GM12878 (cell line): ENCODE measurements at regions not wholly inside any gene's neighbourhood (a gene's known extent, or its start where the extent isn't known, plus 50 kb on each side); places are given as distances from the start of the nearest gene placed in this dataset.

Source experiments
- ATAC-seq: fragments of 200-7000 bp; cut with Tn5 transposase; 3 replicates; pipeline ENCODE4 v1.9.1; 2020; ENCODE audit warnings: mild to moderate bottlenecking, moderate library complexity
- BruUV-seq: library from RNA; stranded (reverse); fragments of 400-500 nt; replicated peaks from 2 replicates; lab custom pipeline; 2021; lab: Mats Ljungman, UMichigan
- CTCF ChIA-PET: fragments of 300-600 bp; sonication (Branson Sonifier 250); formaldehyde crosslinking; extraction: SDS; loops from one replicate; lab custom pipeline; 2021; ENCODE audit warnings: inconsistent platforms; lab: Yijun Ruan, JAX
- POLR2A ChIA-PET: fragments of 350-600 bp; formaldehyde crosslinking; extraction: SDS; loops from one replicate; lab custom pipeline; 2021; ENCODE audit warnings: inconsistent platforms; lab: Charles Lee
- RAD21 ChIA-PET: fragments of 300-600 bp; sonication (Branson Sonifier 250); formaldehyde crosslinking; loops from one replicate; lab custom pipeline; 2023; ENCODE audit warnings: antibody characterized with exemption; ENCODE audit not compliant: unreplicated experiment; lab: Charles Lee
- SMC1A ChIA-PET: fragments of 300-600 bp; sonication (Branson Sonifier 250); formaldehyde crosslinking; loops from one replicate; lab custom pipeline; 2023; ENCODE audit not compliant: unreplicated experiment, uncharacterized antibody; lab: Charles Lee
- DNase-seq: peaks from one replicate; pipeline ENCODE4 v3.0.0-alpha.2; 2011; ENCODE audit warnings: low read depth, low spot score
- FAIRE-seq: peaks from 3 replicates; lab custom pipeline; 2011; peaks lifted over from hg19 to GRCh38; lab: Jason Lieb, UNC
- H2AFZ ChIP-seq: 2 replicates; pipeline ENCODE4 v1.6.0; 2011; ENCODE audit warnings: low read depth, low read length, control low read depth; ENCODE audit not compliant: control insufficient read depth
- H3K27ac ChIP-seq: 2 replicates; pipeline ENCODE4 v1.5.1; 2011; ENCODE audit warnings: control low read depth; ENCODE audit not compliant: control insufficient read depth, insufficient read depth
- H3K27me3 ChIP-seq, 2 experiments: replicated peaks in 1 of 2; 2 replicates each; pipeline versions ENCODE4 v1.6.0 to v1.6.1; 2011; ENCODE audit warnings: low read length in 1 of 2; ENCODE audit not compliant: control insufficient read depth in 2 of 2, insufficient read depth in 2 of 2
- H3K36me3 ChIP-seq, 2 experiments: 2 replicates each; pipeline ENCODE4 v1.5.1; 2011; ENCODE audit warnings: low read length in 1 of 2; ENCODE audit not compliant: control insufficient read depth in 2 of 2, insufficient read depth in 2 of 2
- H3K4me1 ChIP-seq: 2 replicates; pipeline ENCODE4 v1.6.1; 2011; ENCODE audit warnings: mild to moderate bottlenecking, low read length, moderate library complexity, mixed read lengths; ENCODE audit not compliant: control insufficient read depth, insufficient read depth
- H3K4me2 ChIP-seq: 2 replicates; pipeline ENCODE4 v1.6.0; 2011; ENCODE audit warnings: control low read depth; ENCODE audit not compliant: control insufficient read depth, insufficient read depth
- H3K4me3 ChIP-seq: fragments of 200-600 bp; sonication (generic); 2 replicates; pipeline ENCODE4 v1.5.1; 2016
- H3K79me2 ChIP-seq: 2 replicates; pipeline ENCODE4 v1.6.0; 2011; ENCODE audit warnings: low read length; ENCODE audit not compliant: control insufficient read depth, insufficient read depth
- H3K9ac ChIP-seq: 2 replicates; pipeline ENCODE4 v1.8.0; 2011; ENCODE audit warnings: low read length, control low read depth, mixed read lengths; ENCODE audit not compliant: control insufficient read depth, insufficient read depth
- H3K9me3 ChIP-seq: replicated peaks from 3 replicates; pipeline ENCODE4 v1.5.1; 2011; ENCODE audit warnings: mild to moderate bottlenecking, low read length; ENCODE audit not compliant: control insufficient read depth, insufficient read depth
- H4K20me1 ChIP-seq: 2 replicates; pipeline ENCODE4 v1.6.0; 2011; ENCODE audit not compliant: control insufficient read depth, insufficient read depth
- BMI1 ChIP-seq: fragments of 450-650 bp; IDR thresholded peaks from 2 replicates; pipeline ENCODE4 v1.6.1; 2016; ENCODE audit warnings: mild to moderate bottlenecking, moderate library complexity, borderline replicate concordance
- MYB ChIP-seq: fragments of 150-350 bp; IDR thresholded peaks from 2 replicates; pipeline ENCODE4 v1.6.1; 2014; ENCODE audit warnings: mild to moderate bottlenecking, low read depth, low read length, borderline replicate concordance
- PAX8 ChIP-seq: fragments of 450-650 bp; IDR thresholded peaks from 2 replicates; pipeline ENCODE4 v1.6.1; 2017; ENCODE audit warnings: mild to moderate bottlenecking, moderate library complexity
- PML ChIP-seq: IDR thresholded peaks from 2 replicates; pipeline ENCODE4 v1.6.1; 2012; ENCODE audit warnings: low read length, inconsistent platforms
- POLR2A ChIP-seq: IDR thresholded peaks from 2 replicates; pipeline ENCODE4 v1.6.1; 2011; ENCODE audit warnings: low read depth, mild to moderate bottlenecking, low read length
- RCOR1 ChIP-seq: conservative IDR thresholded peaks from 2 replicates; pipeline ENCODE4 v1.6.1; 2012; ENCODE audit warnings: low read depth, low read length, improper control_type of control experiment
- REST ChIP-seq: IDR thresholded peaks from 2 replicates; pipeline ENCODE4 v1.6.1; 2012; ENCODE audit warnings: mild to moderate bottlenecking, low read depth, low read length
- SPI1 ChIP-seq: IDR thresholded peaks from 2 replicates; pipeline ENCODE4 v1.6.1; 2011; ENCODE audit warnings: low read depth, mild to moderate bottlenecking, low read length, moderate library complexity, borderline replicate concordance; ENCODE audit not compliant: insufficient read depth
- STAT3 ChIP-seq: IDR thresholded peaks from 2 replicates; pipeline ENCODE4 v1.6.1; 2011; ENCODE audit warnings: low read depth, low read length, improper control_type of control experiment
- TARDBP ChIP-seq: IDR thresholded peaks from 2 replicates; pipeline ENCODE4 v1.6.1; 2016; ENCODE audit warnings: borderline replicate concordance
- ZNF207 ChIP-seq: fragments of 450-650 bp; IDR thresholded peaks from 2 replicates; pipeline ENCODE4 v1.6.1; 2014; ENCODE audit warnings: antibody characterized with exemption, mild to moderate bottlenecking, borderline replicate concordance
- ZNF622 ChIP-seq: fragments of 450-650 bp; IDR thresholded peaks from 2 replicates; pipeline ENCODE4 v1.6.1; 2017; ENCODE audit warnings: mild to moderate bottlenecking, inconsistent platforms
- ZSCAN29 ChIP-seq: fragments of 450-650 bp; IDR thresholded peaks from 2 replicates; pipeline ENCODE4 v1.6.1; 2017; ENCODE audit warnings: mild to moderate bottlenecking, moderate library complexity
- WGBS: methylation state at CpG from one replicate; pipeline ENCODE4 v1.1.6; 2016; ENCODE audit warnings: low lambda C conversion rate; ENCODE audit not compliant: insufficient replicate concordance, insufficient coverage; ENCODE audit errors: missing lambda C conversion rate; 5-methylcytosine and 5-hydroxymethylcytosine counted together
- in situ Hi-C: fragments of 300-500 bp; cut with MboI; formaldehyde crosslinking; loops from 9 replicates; pipeline ENCODE4 v1.14.3; 2018; ENCODE audit warnings: mixed read lengths
- intact Hi-C: fragments of 100-400 bp; cut with micrococcal nuclease; formaldehyde crosslinking; loops from one replicate; pipeline ENCODE4 v1.14.2; 2022; ENCODE audit not compliant: unreplicated experiment
- TF ChIP-seq, protein P1 (sequence below): fragments of 450-650 bp; IDR thresholded peaks from 2 replicates; pipeline ENCODE4 v1.6.1; 2018; ENCODE audit warnings: mild to moderate bottlenecking, low read depth, moderate library complexity; ENCODE audit not compliant: partially characterized antibody
- TF ChIP-seq, protein P2 (sequence below): IDR thresholded peaks from 2 replicates; pipeline ENCODE4 v1.6.1; 2012; ENCODE audit warnings: improper control_type of control experiment, low read depth, low read length; ENCODE audit not compliant: insufficient replicate concordance

GRCh38 chr10:44471410-44471809 is 86.5 kb upstream of the CXCL12 start:
- ChIA-PET SMC1A (no interaction called here), RAD21 (no interaction called here), POLR2A (no interaction called here), CTCF (no interaction called here)
- no TSS peak for BruUV-seq
- no peaks in the 10 kb centered on the region for H3K27me3 ChIP-seq
- intact Hi-C loops (no loop called here), in situ Hi-C loops (no loop called here)
- DNase-seq (no peak), ATAC-seq (no peak), FAIRE-seq (no peak)
- no peaks in the 10 kb centered on the region for H4K20me1 ChIP-seq
- H2AFZ ChIP-seq: no peak overlapping the region
- WGBS: 20% methylated on average over 5 of the region's 5 CpGs
- no peaks in the 10 kb centered on the region for H3K4me1 ChIP-seq
- no peak overlapping the region for H3K9ac ChIP-seq
- H3K79me2 ChIP-seq: no peaks in the 10 kb centered on the region
- H3K4me2 ChIP-seq: no peak overlapping the region
- H3K9me3 ChIP-seq: no peaks in the 10 kb centered on the region
- H3K4me3 ChIP-seq: no peak overlapping the region
- no peak overlapping the region for H3K27ac ChIP-seq
- no peaks in the 10 kb centered on the region for H3K36me3 ChIP-seq
- TF ChIP-seq POLR2A: no peak
- no peak for TF ChIP-seq REST
- TF ChIP-seq ZSCAN29: no peak
- no peak for TF ChIP-seq PML
- no peak for TF ChIP-seq ZNF207
- TF ChIP-seq SPI1: no peak
- no peak for TF ChIP-seq MYB
- no peak for TF ChIP-seq TARDBP
- no peak for TF ChIP-seq STAT3
- TF ChIP-seq BMI1: no peak
- TF ChIP-seq PAX8: no peak
- no peak for TF ChIP-seq RCOR1
- TF ChIP-seq, protein P1, sequence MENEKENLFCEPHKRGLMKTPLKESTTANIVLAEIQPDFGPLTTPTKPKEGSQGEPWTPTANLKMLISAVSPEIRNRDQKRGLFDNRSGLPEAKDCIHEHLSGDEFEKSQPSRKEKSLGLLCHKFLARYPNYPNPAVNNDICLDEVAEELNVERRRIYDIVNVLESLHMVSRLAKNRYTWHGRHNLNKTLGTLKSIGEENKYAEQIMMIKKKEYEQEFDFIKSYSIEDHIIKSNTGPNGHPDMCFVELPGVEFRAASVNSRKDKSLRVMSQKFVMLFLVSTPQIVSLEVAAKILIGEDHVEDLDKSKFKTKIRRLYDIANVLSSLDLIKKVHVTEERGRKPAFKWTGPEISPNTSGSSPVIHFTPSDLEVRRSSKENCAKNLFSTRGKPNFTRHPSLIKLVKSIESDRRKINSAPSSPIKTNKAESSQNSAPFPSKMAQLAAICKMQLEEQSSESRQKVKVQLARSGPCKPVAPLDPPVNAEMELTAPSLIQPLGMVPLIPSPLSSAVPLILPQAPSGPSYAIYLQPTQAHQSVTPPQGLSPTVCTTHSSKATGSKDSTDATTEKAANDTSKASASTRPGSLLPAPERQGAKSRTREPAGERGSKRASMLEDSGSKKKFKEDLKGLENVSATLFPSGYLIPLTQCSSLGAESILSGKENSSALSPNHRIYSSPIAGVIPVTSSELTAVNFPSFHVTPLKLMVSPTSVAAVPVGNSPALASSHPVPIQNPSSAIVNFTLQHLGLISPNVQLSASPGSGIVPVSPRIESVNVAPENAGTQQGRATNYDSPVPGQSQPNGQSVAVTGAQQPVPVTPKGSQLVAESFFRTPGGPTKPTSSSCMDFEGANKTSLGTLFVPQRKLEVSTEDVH: no peak
- TF ChIP-seq ZNF622: no peak
- TF ChIP-seq, protein P2, sequence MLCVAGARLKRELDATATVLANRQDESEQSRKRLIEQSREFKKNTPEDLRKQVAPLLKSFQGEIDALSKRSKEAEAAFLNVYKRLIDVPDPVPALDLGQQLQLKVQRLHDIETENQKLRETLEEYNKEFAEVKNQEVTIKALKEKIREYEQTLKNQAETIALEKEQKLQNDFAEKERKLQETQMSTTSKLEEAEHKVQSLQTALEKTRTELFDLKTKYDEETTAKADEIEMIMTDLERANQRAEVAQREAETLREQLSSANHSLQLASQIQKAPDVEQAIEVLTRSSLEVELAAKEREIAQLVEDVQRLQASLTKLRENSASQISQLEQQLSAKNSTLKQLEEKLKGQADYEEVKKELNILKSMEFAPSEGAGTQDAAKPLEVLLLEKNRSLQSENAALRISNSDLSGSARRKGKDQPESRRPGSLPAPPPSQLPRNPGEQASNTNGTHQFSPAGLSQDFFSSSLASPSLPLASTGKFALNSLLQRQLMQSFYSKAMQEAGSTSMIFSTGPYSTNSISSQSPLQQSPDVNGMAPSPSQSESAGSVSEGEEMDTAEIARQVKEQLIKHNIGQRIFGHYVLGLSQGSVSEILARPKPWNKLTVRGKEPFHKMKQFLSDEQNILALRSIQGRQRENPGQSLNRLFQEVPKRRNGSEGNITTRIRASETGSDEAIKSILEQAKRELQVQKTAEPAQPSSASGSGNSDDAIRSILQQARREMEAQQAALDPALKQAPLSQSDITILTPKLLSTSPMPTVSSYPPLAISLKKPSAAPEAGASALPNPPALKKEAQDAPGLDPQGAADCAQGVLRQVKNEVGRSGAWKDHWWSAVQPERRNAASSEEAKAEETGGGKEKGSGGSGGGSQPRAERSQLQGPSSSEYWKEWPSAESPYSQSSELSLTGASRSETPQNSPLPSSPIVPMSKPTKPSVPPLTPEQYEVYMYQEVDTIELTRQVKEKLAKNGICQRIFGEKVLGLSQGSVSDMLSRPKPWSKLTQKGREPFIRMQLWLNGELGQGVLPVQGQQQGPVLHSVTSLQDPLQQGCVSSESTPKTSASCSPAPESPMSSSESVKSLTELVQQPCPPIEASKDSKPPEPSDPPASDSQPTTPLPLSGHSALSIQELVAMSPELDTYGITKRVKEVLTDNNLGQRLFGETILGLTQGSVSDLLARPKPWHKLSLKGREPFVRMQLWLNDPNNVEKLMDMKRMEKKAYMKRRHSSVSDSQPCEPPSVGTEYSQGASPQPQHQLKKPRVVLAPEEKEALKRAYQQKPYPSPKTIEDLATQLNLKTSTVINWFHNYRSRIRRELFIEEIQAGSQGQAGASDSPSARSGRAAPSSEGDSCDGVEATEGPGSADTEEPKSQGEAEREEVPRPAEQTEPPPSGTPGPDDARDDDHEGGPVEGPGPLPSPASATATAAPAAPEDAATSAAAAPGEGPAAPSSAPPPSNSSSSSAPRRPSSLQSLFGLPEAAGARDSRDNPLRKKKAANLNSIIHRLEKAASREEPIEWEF: no peak
